GM10248 (cell line): ENCODE measurements at regions not wholly inside any gene's neighbourhood (a gene's known extent, or its start where the extent isn't known, plus 50 kb on each side); places are given as distances from the start of the nearest gene placed in this dataset.

Experiments
- CTCF ChIA-PET: fragments of 300-600 bp; sonication (Branson Sonifier 250); formaldehyde crosslinking; extraction: SDS; loops from one replicate; lab custom pipeline; 2021; ENCODE audit warnings: antibody characterized with exemption; lab: Yijun Ruan, JAX
- POLR2A ChIA-PET: fragments of 350-650 bp; sonication (Branson Sonifier 250); formaldehyde crosslinking; extraction: SDS; loops from one replicate; lab custom pipeline; 2020; ENCODE audit warnings: antibody characterized with exemption; lab: Yijun Ruan, JAX
- DNase-seq: peaks from one replicate; pipeline ENCODE4 v3.0.0; 2012; ENCODE audit errors: extremely low spot score
- CTCF ChIP-seq: IDR thresholded peaks from 2 replicates; pipeline ENCODE4 v1.5.1; 2012; ENCODE audit warnings: mild to moderate bottlenecking, low read depth; ENCODE audit errors: extremely low read depth, missing control alignments, control extremely low read depth

- ChIA-PET POLR2A (no interaction called here), CTCF (interaction anchor here (1.0 kb wide), 1 partner anchor 11 kb away, joined by 3 read pairs; no protein-coding TSS in a partner anchor)
- DNase-seq, result no peak
- no peak for TF ChIP-seq CTCF
Observed at GRCh38 chr1:80402625-80403024, 1396.1 kb upstream of the ADGRL4 start.

- ChIA-PET POLR2A (no interaction called here), CTCF (interaction anchor here (1.1 kb wide), 1 partner anchor 47 kb away, joined by 3 read pairs; no protein-coding TSS in a partner anchor)
- no peak for DNase-seq
- no peak for TF ChIP-seq CTCF
Observed at GRCh38 chr1:80401757-80402156, 1395.2 kb upstream of the ADGRL4 start.

- ChIA-PET POLR2A (no interaction called here), CTCF (interaction anchor here (1.5 kb wide), 1 partner anchor 8 kb away, joined by 3 read pairs; no protein-coding TSS in a partner anchor)
- no peak for TF ChIP-seq CTCF
- no peak for DNase-seq
Observed at GRCh38 chr1:80392529-80392928, 1386.0 kb upstream of the ADGRL4 start.

GRCh38 chr1:80385650-80386049 lies 1379.1 kb upstream of the ADGRL4 start:
- TF ChIP-seq CTCF, result no peak
- POLR2A ChIA-PET, result no interaction called here

GRCh38 chr1:80384959-80385358 lies 1378.4 kb upstream of the ADGRL4 start:
- POLR2A ChIA-PET, result no interaction called here
- no peak for TF ChIP-seq CTCF
- DNase-seq, result no peak
- CTCF ChIA-PET, result interaction anchor here (1.5 kb wide), 1 partner anchor 16 kb away, joined by 3 read pairs; no protein-coding TSS in a partner anchor

More at GRCh38 chr1:80385650-80386049, 1379.1 kb upstream of the ADGRL4 start:
- DNase-seq, result no peak
- CTCF ChIA-PET, result interaction anchor here (1.5 kb wide), 1 partner anchor 17 kb away, joined by 3 read pairs; no protein-coding TSS in a partner anchor

- DNase-seq, result no peak
- POLR2A ChIA-PET, result no interaction called here
- TF ChIP-seq CTCF, result no peak
- CTCF ChIA-PET, result no interaction called here
Observed at GRCh38 chr1:80384083-80384830, 1377.7 kb upstream of the ADGRL4 start.
